ENCODE measurements at regions not wholly inside any gene's neighbourhood (a gene's known extent, or its start where the extent isn't known, plus 50 kb on each side); places are given as distances from the start of the nearest gene placed in this dataset.

DNA sequence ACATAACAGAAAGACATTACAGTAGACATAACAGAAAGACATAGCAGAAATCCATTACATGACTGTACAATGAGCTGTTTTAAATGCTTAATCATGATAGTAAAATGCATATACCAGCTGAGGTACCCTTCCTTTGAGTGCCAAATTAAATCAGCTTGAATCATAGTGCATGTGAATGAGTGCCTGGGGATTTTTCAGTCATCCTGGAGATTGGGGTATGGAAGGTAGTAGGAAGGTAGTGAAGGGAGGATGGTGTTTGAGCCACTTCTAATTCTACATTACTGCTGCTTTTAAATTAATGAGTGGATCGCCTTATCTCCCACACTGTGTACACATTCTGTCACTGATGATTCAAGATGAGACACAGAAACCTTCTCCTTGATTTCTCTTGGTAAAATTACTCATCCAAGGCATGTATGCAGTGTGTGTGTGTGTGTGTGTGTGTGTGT is 534.2 kb downstream of the LRFN5 start:
- Histone ChIP-seq H3K4me2 (replicated peaks; ENCODE audit: low read depth, low read length, poor library complexity, severe bottlenecking) (no peak overlapping the region), H3K4me3 (ENCODE audit: control extremely low read depth in 1 of 5, extremely low read depth in 1 of 5, insufficient read depth in 1 of 5, low read depth in 2 of 5, low read length in 4 of 5) (no peak overlapping the region), H3K9me3 (ENCODE audit: control extremely low read depth in 1 of 3, control insufficient read depth in 2 of 3, insufficient read depth in 1 of 3, low read length in 2 of 3) (no peaks in the 10 kb centered on the region), H3K27ac (ENCODE audit: low read length in 2 of 2) (no peak overlapping the region), H3K9ac (ENCODE audit: low read length) (no peak overlapping the region), H2AFZ (ENCODE audit: insufficient read depth, low read depth, low read length, poor library complexity, severe bottlenecking) (no peak overlapping the region), H4K20me1 (ENCODE audit: control insufficient read depth, insufficient read depth, low read length, poor library complexity, severe bottlenecking) (no peaks in the 10 kb centered on the region), H3K4me1 (ENCODE audit: control insufficient read depth in 2 of 2, insufficient read depth in 2 of 2, low read length in 2 of 2) (no peaks in the 10 kb centered on the region), H3K36me3 (replicated peaks in 1 of 2; ENCODE audit: control extremely low read depth in 1 of 2, control insufficient read depth in 1 of 2, extremely low read depth in 1 of 2, insufficient read depth in 2 of 2, low read length in 1 of 2) (no peaks in the 10 kb centered on the region), H3K79me2 (ENCODE audit: control insufficient read depth, insufficient read depth, low read length) (no peaks in the 10 kb centered on the region), H3K27me3 (replicated peaks in 1 of 4; ENCODE audit: control extremely low read depth in 1 of 4, control insufficient read depth in 3 of 4, insufficient read depth in 4 of 4, low read length in 3 of 4) (no peaks in the 10 kb centered on the region)
- POLR2A ChIA-PET, result no interaction called here
- Mint-ChIP-seq H3K9me3 (ENCODE audit: insufficient read depth) (no peaks in the 10 kb centered on the region), H3K27me3 (no peaks in the 10 kb centered on the region), H3K4me1 (no peaks in the 10 kb centered on the region), H3K4me3 (no peak overlapping the region), H3K27ac (no peak overlapping the region)
- no peak for DNase-seq
- no peak for TF ChIP-seq EZH2 (IDR thresholded peaks at IDR 0.05; ENCODE audit: borderline replicate concordance, insufficient read depth, low read depth, low read length, poor library complexity, severe bottlenecking)
- TF ChIP-seq, protein P1, sequence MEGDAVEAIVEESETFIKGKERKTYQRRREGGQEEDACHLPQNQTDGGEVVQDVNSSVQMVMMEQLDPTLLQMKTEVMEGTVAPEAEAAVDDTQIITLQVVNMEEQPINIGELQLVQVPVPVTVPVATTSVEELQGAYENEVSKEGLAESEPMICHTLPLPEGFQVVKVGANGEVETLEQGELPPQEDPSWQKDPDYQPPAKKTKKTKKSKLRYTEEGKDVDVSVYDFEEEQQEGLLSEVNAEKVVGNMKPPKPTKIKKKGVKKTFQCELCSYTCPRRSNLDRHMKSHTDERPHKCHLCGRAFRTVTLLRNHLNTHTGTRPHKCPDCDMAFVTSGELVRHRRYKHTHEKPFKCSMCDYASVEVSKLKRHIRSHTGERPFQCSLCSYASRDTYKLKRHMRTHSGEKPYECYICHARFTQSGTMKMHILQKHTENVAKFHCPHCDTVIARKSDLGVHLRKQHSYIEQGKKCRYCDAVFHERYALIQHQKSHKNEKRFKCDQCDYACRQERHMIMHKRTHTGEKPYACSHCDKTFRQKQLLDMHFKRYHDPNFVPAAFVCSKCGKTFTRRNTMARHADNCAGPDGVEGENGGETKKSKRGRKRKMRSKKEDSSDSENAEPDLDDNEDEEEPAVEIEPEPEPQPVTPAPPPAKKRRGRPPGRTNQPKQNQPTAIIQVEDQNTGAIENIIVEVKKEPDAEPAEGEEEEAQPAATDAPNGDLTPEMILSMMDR (IDR thresholded peaks at IDR 0.05), result no peak
- CTCF ChIA-PET, result no interaction called here
- ATAC-seq (ENCODE audit: low read depth), result no peak
- intact Hi-C loops (cut with micrococcal nuclease), result no loop called here
- WGBS (ENCODE audit: insufficient coverage), result no CpG with 5 or more reads among the region's 1 CpG

DNA sequence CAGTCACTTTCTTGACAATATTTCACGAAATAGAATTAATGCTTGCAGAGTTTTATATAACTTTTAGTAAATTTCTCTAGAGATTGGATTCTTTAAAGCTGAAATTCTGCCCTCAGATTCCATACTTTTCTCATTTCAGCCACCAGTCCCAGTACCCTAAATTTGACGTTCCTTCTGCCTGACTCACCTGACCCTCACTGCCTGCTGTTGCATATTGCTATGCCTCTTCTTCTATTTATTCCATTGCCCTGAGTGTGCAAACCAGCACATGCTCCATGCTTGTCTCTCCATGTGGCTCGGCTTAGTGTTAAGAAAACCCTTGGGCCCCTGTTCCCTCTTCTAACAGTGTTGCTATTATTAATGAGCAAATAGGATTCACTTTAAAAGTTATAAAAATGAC is 533.3 kb downstream of the LRFN5 start:
- Histone ChIP-seq H3K9ac (ENCODE audit: low read length) (no peak overlapping the region), H3K79me2 (ENCODE audit: control insufficient read depth, insufficient read depth, low read length) (no peaks in the 10 kb centered on the region), H3K27ac (ENCODE audit: low read length in 2 of 2) (no peak overlapping the region), H3K4me2 (replicated peaks; ENCODE audit: low read depth, low read length, poor library complexity, severe bottlenecking) (no peak overlapping the region), H2AFZ (ENCODE audit: insufficient read depth, low read depth, low read length, poor library complexity, severe bottlenecking) (no peak overlapping the region), H3K36me3 (replicated peaks in 1 of 2; ENCODE audit: control extremely low read depth in 1 of 2, control insufficient read depth in 1 of 2, extremely low read depth in 1 of 2, insufficient read depth in 2 of 2, low read length in 1 of 2) (no peaks in the 10 kb centered on the region), H3K27me3 (replicated peaks in 1 of 4; ENCODE audit: control extremely low read depth in 1 of 4, control insufficient read depth in 3 of 4, insufficient read depth in 4 of 4, low read length in 3 of 4) (no peaks in the 10 kb centered on the region), H3K4me3 (ENCODE audit: control extremely low read depth in 1 of 5, extremely low read depth in 1 of 5, insufficient read depth in 1 of 5, low read depth in 2 of 5, low read length in 4 of 5) (no peak overlapping the region), H3K4me1 (ENCODE audit: control insufficient read depth in 2 of 2, insufficient read depth in 2 of 2, low read length in 2 of 2) (no peaks in the 10 kb centered on the region), H3K9me3 (ENCODE audit: control extremely low read depth in 1 of 3, control insufficient read depth in 2 of 3, insufficient read depth in 1 of 3, low read length in 2 of 3) (peaks cover 0 to 1% (median 0%) of the 10 kb centered on the region in 3 donors), H4K20me1 (ENCODE audit: control insufficient read depth, insufficient read depth, low read length, poor library complexity, severe bottlenecking) (no peaks in the 10 kb centered on the region)
- Mint-ChIP-seq H3K27ac (no peak overlapping the region), H3K9me3 (ENCODE audit: insufficient read depth) (no peaks in the 10 kb centered on the region), H3K4me1 (peaks cover 2% of the 10 kb centered on the region), H3K27me3 (no peaks in the 10 kb centered on the region), H3K4me3 (no peak overlapping the region)
- WGBS (ENCODE audit: insufficient coverage), result 100% methylated on average over 1 of the region's 3 CpGs
- no peak for DNase-seq
- TF ChIP-seq, protein P1 (IDR thresholded peaks at IDR 0.05), result no peak
- TF ChIP-seq EZH2 (IDR thresholded peaks at IDR 0.05; ENCODE audit: borderline replicate concordance, insufficient read depth, low read depth, low read length, poor library complexity, severe bottlenecking), result no peak
- CTCF ChIA-PET, result no interaction called here
- POLR2A ChIA-PET, result no interaction called here
- ATAC-seq (ENCODE audit: low read depth), result no peak
- intact Hi-C loops (cut with micrococcal nuclease), result no loop called here

Measured in B cell (primary cell).